Astrocyte (in vitro differentiated cells and primary cell): ENCODE measurements at regions not wholly inside any gene's neighbourhood (a gene's known extent, or its start where the extent isn't known, plus 50 kb on each side); places are given as distances from the start of the nearest gene placed in this dataset.

Experiments
- DNase-seq: peaks from one replicate; pipeline ENCODE4 v3.0.0-alpha.2; 2010; ENCODE audit warnings: low read depth
- FAIRE-seq: peaks from 2 replicates; lab custom pipeline; 2011; peaks lifted over from hg19 to GRCh38; lab: Jason Lieb, UNC
- H2AFZ ChIP-seq: 2 replicates; pipeline ENCODE4 v1.6.0; 2012; ENCODE audit warnings: low read depth, low read length, inconsistent platforms
- H3K27ac ChIP-seq: 2 replicates; pipeline ENCODE4 v1.5.1; 2011; ENCODE audit warnings: low read depth, low read length, inconsistent platforms
- H3K27me3 ChIP-seq: 2 replicates; pipeline ENCODE4 v1.6.0; 2011; ENCODE audit warnings: low read length, inconsistent platforms; ENCODE audit not compliant: insufficient read depth
- H3K36me3 ChIP-seq: 2 replicates; pipeline ENCODE4 v1.5.1; 2011; ENCODE audit warnings: low read length, inconsistent platforms; ENCODE audit not compliant: insufficient read depth
- H3K4me1 ChIP-seq: 2 replicates; pipeline ENCODE4 v1.5.1; 2011; ENCODE audit warnings: low read length, inconsistent platforms; ENCODE audit not compliant: insufficient read depth
- H3K4me2 ChIP-seq: 2 replicates; pipeline ENCODE4 v1.6.0; 2012; ENCODE audit warnings: low read length, inconsistent platforms
- H3K4me3 ChIP-seq: 2 replicates; pipeline ENCODE4 v1.5.1; 2011; ENCODE audit warnings: low read depth, mild to moderate bottlenecking, low read length, inconsistent platforms; ENCODE audit not compliant: insufficient read depth
- H3K79me2 ChIP-seq: 2 replicates; pipeline ENCODE4 v1.6.0; 2012; ENCODE audit warnings: mild to moderate bottlenecking, low read length, inconsistent platforms; ENCODE audit not compliant: insufficient read depth
- H3K9ac ChIP-seq: 2 replicates; pipeline ENCODE4 v1.6.0; 2012; ENCODE audit warnings: mild to moderate bottlenecking, low read length, inconsistent platforms
- H3K9me3 ChIP-seq: 2 replicates; pipeline ENCODE4 v1.5.1; 2012; ENCODE audit warnings: low read depth, mild to moderate bottlenecking, low read length, inconsistent platforms; ENCODE audit not compliant: insufficient read depth
- H4K20me1 ChIP-seq: 2 replicates; pipeline ENCODE4 v1.6.0; 2012; ENCODE audit warnings: low read length, inconsistent platforms; ENCODE audit not compliant: insufficient read depth
- H3K27ac Mint-ChIP-seq: one replicate; pipeline ENCODE4 v1.8.0; 2021; ENCODE audit warnings: mild to moderate bottlenecking, mixed read lengths; ENCODE audit not compliant: unreplicated experiment
- H3K27me3 Mint-ChIP-seq: one replicate; pipeline ENCODE4 v1.8.0; 2021; ENCODE audit warnings: low read depth, mixed read lengths; ENCODE audit not compliant: unreplicated experiment
- H3K36me3 Mint-ChIP-seq: one replicate; pipeline ENCODE4 v1.8.0; 2021; ENCODE audit warnings: low read depth, mixed read lengths; ENCODE audit not compliant: unreplicated experiment
- H3K4me1 Mint-ChIP-seq: one replicate; pipeline ENCODE4 v1.8.0; 2021; ENCODE audit warnings: low read depth, mixed read lengths; ENCODE audit not compliant: unreplicated experiment
- H3K4me3 Mint-ChIP-seq: one replicate; pipeline ENCODE4 v1.8.0; 2021; ENCODE audit warnings: mild to moderate bottlenecking, moderate library complexity, mixed read lengths; ENCODE audit not compliant: unreplicated experiment
- H3K9me3 Mint-ChIP-seq: one replicate; pipeline ENCODE4 v1.8.0; 2021; ENCODE audit warnings: mild to moderate bottlenecking, mixed read lengths; ENCODE audit not compliant: unreplicated experiment
- EZH2 ChIP-seq: IDR thresholded peaks from 2 replicates; pipeline ENCODE4 v1.6.1; 2012; ENCODE audit warnings: mild to moderate bottlenecking, low read length, inconsistent platforms; ENCODE audit not compliant: insufficient read depth
- TF ChIP-seq, protein P1 (sequence below): IDR thresholded peaks from 2 replicates; pipeline ENCODE4 v1.5.1; 2011; ENCODE audit warnings: low read depth, mild to moderate bottlenecking, inconsistent platforms, low read length, moderate library complexity; ENCODE audit not compliant: insufficient read depth

DNA sequence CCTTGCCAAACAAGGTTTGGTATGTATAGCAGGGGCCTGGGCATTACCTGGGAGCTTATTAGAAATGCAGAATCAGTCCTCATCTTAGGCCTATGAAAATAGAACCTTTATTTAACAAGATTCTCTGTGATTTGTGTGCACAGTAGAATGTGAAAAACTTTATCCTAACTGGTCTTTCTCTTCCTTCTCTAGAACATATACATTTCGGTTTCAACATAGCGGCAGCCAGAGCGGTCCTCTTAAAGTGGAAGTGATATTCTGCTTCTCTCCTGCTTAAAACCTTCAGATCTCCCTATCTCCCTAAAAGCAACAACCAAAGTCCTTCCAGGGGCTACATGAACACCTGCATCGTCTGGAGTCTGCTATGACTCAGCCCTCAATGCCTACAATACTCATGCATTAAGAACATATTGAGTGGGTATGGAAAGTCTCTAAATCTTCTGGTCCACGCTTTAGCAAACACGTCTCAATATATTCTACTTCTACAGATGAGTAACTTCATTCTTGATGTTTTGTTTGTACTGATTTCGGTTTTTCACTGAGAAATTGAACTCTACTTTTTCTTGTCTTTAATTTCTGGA is 84.5 kb downstream of the SPRY2 start:
- Mint-ChIP-seq H3K4me1 (no peaks in the 10 kb centered on the region), H3K9me3 (peaks cover 4% of the 10 kb centered on the region), H3K4me3 (no peak overlapping the region), H3K36me3 (no peaks in the 10 kb centered on the region), H3K27me3 (no peaks in the 10 kb centered on the region), H3K27ac (no peak overlapping the region)
- DNase-seq (no peak), FAIRE-seq (no peak)
- Histone ChIP-seq H2AFZ (no peak overlapping the region), H3K4me2 (no peak overlapping the region), H3K27ac (no peak overlapping the region), H4K20me1 (no peaks in the 10 kb centered on the region), H3K4me1 (no peaks in the 10 kb centered on the region), H3K9ac (no peak overlapping the region), H3K4me3 (no peak overlapping the region), H3K9me3 (no peaks in the 10 kb centered on the region), H3K27me3 (no peaks in the 10 kb centered on the region), H3K36me3 (no peaks in the 10 kb centered on the region), H3K79me2 (no peaks in the 10 kb centered on the region)
- no peak for TF ChIP-seq EZH2
- TF ChIP-seq, protein P1, sequence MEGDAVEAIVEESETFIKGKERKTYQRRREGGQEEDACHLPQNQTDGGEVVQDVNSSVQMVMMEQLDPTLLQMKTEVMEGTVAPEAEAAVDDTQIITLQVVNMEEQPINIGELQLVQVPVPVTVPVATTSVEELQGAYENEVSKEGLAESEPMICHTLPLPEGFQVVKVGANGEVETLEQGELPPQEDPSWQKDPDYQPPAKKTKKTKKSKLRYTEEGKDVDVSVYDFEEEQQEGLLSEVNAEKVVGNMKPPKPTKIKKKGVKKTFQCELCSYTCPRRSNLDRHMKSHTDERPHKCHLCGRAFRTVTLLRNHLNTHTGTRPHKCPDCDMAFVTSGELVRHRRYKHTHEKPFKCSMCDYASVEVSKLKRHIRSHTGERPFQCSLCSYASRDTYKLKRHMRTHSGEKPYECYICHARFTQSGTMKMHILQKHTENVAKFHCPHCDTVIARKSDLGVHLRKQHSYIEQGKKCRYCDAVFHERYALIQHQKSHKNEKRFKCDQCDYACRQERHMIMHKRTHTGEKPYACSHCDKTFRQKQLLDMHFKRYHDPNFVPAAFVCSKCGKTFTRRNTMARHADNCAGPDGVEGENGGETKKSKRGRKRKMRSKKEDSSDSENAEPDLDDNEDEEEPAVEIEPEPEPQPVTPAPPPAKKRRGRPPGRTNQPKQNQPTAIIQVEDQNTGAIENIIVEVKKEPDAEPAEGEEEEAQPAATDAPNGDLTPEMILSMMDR: no peak

DNA sequence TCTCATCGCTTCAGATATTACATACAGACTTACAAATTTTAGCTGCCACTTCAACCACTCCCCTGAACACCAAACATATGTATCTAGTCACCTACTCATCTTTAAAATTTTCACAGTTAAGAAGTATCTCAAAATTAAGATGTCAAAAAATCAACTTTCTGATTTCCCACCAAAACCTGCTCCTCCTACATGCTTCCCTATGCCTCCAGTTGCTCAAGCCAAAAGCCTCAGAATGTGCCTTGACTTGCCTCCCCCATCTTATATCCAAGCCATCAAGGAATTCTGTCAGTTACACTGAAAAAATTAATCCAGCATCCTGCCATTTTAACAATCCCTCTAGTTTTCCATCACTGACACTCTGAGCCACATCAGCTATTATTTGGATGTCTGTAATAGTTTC is 85.0 kb downstream of the SPRY2 start:
- no peaks in the 10 kb centered on the region for H3K9me3 ChIP-seq
- no peaks in the 10 kb centered on the region for H3K4me1 Mint-ChIP-seq
- no peaks in the 10 kb centered on the region for H3K27me3 Mint-ChIP-seq
- H3K36me3 ChIP-seq: no peaks in the 10 kb centered on the region
- H3K9ac ChIP-seq: no peak overlapping the region
- H3K4me3 Mint-ChIP-seq: no peak overlapping the region
- DNase-seq: no peak
- H3K4me2 ChIP-seq: no peak overlapping the region
- H3K27ac Mint-ChIP-seq: no peak overlapping the region
- H2AFZ ChIP-seq: no peak overlapping the region
- no peaks in the 10 kb centered on the region for H4K20me1 ChIP-seq
- H3K27ac ChIP-seq: no peak overlapping the region
- TF ChIP-seq EZH2: no peak
- TF ChIP-seq, protein P1: no peak
- no peaks in the 10 kb centered on the region for H3K79me2 ChIP-seq
- no peak for FAIRE-seq
- H3K4me3 ChIP-seq: no peak overlapping the region
- no peaks in the 10 kb centered on the region for H3K27me3 ChIP-seq
- peaks cover 4% of the 10 kb centered on the region for H3K9me3 Mint-ChIP-seq
- H3K36me3 Mint-ChIP-seq: no peaks in the 10 kb centered on the region
- no peaks in the 10 kb centered on the region for H3K4me1 ChIP-seq

DNA sequence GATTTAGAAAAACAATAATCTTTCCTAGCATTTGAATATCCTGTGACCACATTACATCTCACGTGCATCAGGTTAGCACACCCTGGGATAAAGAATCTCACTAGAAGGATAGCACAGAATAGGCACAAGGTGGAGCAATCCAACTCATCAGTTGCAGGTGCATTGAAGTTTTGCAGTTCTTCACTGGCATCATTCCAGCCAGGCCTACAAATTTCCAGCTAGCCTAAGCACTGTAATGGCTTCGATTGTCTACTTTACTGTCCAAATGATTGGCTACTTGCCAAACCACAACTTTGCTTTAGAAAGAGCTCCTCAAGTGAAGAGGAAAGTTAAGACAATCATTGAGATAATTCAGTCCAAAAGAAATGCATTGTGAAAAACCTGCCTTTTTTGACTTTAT is 89.5 kb downstream of the SPRY2 start:
- no peak for TF ChIP-seq EZH2
- TF ChIP-seq, protein P1: no peak
- H3K4me1 ChIP-seq: no peaks in the 10 kb centered on the region
- H3K79me2 ChIP-seq: no peaks in the 10 kb centered on the region
- no peaks in the 10 kb centered on the region for H3K27me3 ChIP-seq
- H3K4me3 Mint-ChIP-seq: no peak overlapping the region
- H3K4me2 ChIP-seq: no peak overlapping the region
- H3K36me3 Mint-ChIP-seq: no peaks in the 10 kb centered on the region
- no peak overlapping the region for H3K4me3 ChIP-seq
- no peaks in the 10 kb centered on the region for H3K27me3 Mint-ChIP-seq
- peak; percentile 62 for DNase-seq
- H3K27ac ChIP-seq: no peak overlapping the region
- H2AFZ ChIP-seq: no peak overlapping the region
- H3K4me1 Mint-ChIP-seq: no peaks in the 10 kb centered on the region
- no peaks in the 10 kb centered on the region for H3K36me3 ChIP-seq
- no peak overlapping the region for H3K27ac Mint-ChIP-seq
- no peaks in the 10 kb centered on the region for H4K20me1 ChIP-seq
- no peak overlapping the region for H3K9ac ChIP-seq
- H3K9me3 Mint-ChIP-seq: no peaks in the 10 kb centered on the region
- no peak for FAIRE-seq
- no peaks in the 10 kb centered on the region for H3K9me3 ChIP-seq
